ENCODE measurements at regions not wholly inside any gene's neighbourhood (a gene's known extent, or its start where the extent isn't known, plus 50 kb on each side); places are given as distances from the start of the nearest gene placed in this dataset.

DNA sequence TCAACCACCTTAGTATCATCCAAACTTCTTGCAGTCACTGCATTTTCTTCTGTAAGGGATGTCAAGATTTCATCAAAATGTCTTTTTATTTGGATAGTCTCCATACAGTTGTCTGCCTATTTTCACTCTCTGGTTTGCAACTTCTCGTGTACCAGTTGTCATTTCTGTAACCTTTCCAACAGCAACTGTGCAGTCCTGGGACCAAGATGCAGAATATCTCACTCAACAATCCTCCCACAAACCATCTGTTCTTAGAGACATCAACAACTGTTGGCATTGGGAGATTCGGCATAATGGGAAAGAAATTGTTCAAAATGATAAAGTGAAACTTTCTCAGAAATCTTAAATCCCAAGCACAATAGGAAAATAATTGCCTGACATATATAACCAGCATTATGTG is 933.6 kb upstream of the SLC39A10 start (continued):
- TF ChIP-seq, protein P1, sequence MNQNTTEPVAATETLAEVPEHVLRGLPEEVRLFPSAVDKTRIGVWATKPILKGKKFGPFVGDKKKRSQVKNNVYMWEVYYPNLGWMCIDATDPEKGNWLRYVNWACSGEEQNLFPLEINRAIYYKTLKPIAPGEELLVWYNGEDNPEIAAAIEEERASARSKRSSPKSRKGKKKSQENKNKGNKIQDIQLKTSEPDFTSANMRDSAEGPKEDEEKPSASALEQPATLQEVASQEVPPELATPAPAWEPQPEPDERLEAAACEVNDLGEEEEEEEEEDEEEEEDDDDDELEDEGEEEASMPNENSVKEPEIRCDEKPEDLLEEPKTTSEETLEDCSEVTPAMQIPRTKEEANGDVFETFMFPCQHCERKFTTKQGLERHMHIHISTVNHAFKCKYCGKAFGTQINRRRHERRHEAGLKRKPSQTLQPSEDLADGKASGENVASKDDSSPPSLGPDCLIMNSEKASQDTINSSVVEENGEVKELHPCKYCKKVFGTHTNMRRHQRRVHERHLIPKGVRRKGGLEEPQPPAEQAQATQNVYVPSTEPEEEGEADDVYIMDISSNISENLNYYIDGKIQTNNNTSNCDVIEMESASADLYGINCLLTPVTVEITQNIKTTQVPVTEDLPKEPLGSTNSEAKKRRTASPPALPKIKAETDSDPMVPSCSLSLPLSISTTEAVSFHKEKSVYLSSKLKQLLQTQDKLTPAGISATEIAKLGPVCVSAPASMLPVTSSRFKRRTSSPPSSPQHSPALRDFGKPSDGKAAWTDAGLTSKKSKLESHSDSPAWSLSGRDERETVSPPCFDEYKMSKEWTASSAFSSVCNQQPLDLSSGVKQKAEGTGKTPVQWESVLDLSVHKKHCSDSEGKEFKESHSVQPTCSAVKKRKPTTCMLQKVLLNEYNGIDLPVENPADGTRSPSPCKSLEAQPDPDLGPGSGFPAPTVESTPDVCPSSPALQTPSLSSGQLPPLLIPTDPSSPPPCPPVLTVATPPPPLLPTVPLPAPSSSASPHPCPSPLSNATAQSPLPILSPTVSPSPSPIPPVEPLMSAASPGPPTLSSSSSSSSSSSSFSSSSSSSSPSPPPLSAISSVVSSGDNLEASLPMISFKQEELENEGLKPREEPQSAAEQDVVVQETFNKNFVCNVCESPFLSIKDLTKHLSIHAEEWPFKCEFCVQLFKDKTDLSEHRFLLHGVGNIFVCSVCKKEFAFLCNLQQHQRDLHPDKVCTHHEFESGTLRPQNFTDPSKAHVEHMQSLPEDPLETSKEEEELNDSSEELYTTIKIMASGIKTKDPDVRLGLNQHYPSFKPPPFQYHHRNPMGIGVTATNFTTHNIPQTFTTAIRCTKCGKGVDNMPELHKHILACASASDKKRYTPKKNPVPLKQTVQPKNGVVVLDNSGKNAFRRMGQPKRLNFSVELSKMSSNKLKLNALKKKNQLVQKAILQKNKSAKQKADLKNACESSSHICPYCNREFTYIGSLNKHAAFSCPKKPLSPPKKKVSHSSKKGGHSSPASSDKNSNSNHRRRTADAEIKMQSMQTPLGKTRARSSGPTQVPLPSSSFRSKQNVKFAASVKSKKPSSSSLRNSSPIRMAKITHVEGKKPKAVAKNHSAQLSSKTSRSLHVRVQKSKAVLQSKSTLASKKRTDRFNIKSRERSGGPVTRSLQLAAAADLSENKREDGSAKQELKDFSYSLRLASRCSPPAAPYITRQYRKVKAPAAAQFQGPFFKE (tag by site-specific recombination; IDR thresholded peaks at IDR 0.05; ENCODE audit: borderline replicate concordance): no peak
- TF ChIP-seq YY1 (tag by site-specific recombination; IDR thresholded peaks at IDR 0.05): no peak
- TF ChIP-seq ZNF777 (tag by site-specific recombination; IDR thresholded peaks at IDR 0.05; ENCODE audit: borderline replicate concordance): no peak
- TF ChIP-seq SCRT1 (tag by site-specific recombination; IDR thresholded peaks at IDR 0.05; ENCODE audit: borderline replicate concordance): no peak

- ChIA-PET POLR2A (no interaction called here), CTCF (no interaction called here)
- H3K4me3 ChIP-seq (ENCODE audit: low read depth, low read length): no peak overlapping the region
- H3K9me3 ChIP-seq (ENCODE audit: control insufficient read depth, insufficient read depth, low read depth, low read length): no peaks in the 10 kb centered on the region
- H3K4me1 ChIP-seq (ENCODE audit: control insufficient read depth, insufficient read depth, low read length): no peaks in the 10 kb centered on the region
- H3K36me3 ChIP-seq (ENCODE audit: control insufficient read depth in 2 of 2, insufficient read depth in 1 of 2, low read length in 2 of 2): no peaks in the 10 kb centered on the region
- H3K27ac ChIP-seq (ENCODE audit: extremely low read depth, low read depth, low read length): no peak overlapping the region
- TF ChIP-seq REPIN1 (tag by site-specific recombination; IDR thresholded peaks at IDR 0.05; ENCODE audit: low read depth): no peak
- no peak for TF ChIP-seq SP3 (tag by site-specific recombination; IDR thresholded peaks at IDR 0.05)
- TF ChIP-seq ZNF19 (tag by site-specific recombination; IDR thresholded peaks at IDR 0.05; ENCODE audit: low read depth): no peak
- no peak for TF ChIP-seq ZNF600 (tag by site-specific recombination; IDR thresholded peaks at IDR 0.05)
- TF ChIP-seq, protein P2, sequence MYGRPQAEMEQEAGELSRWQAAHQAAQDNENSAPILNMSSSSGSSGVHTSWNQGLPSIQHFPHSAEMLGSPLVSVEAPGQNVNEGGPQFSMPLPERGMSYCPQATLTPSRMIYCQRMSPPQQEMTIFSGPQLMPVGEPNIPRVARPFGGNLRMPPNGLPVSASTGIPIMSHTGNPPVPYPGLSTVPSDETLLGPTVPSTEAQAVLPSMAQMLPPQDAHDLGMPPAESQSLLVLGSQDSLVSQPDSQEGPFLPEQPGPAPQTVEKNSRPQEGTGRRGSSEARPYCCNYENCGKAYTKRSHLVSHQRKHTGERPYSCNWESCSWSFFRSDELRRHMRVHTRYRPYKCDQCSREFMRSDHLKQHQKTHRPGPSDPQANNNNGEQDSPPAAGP (tag by site-specific recombination; IDR thresholded peaks at IDR 0.05): no peak
- no peak for TF ChIP-seq ZIC2 (tag by site-specific recombination; IDR thresholded peaks at IDR 0.05)
- TF ChIP-seq HOXA7 (CRISPR knock-in tag; IDR thresholded peaks at IDR 0.05; ENCODE audit: borderline replicate concordance): no peak
- TF ChIP-seq ZNF404 (tag by site-specific recombination; IDR thresholded peaks at IDR 0.05): no peak
- TF ChIP-seq ZFP3 (tag by site-specific recombination; IDR thresholded peaks at IDR 0.05; ENCODE audit: low read depth): no peak
- TF ChIP-seq YY1 (tag by site-specific recombination; IDR thresholded peaks at IDR 0.05): no peak
- TF ChIP-seq ZNF37A (tag by site-specific recombination; IDR thresholded peaks at IDR 0.05): no peak
- no peak for TF ChIP-seq ZNF350 (tag by site-specific recombination; IDR thresholded peaks at IDR 0.05)
- TF ChIP-seq ZNF155 (tag by site-specific recombination; IDR thresholded peaks at IDR 0.05): no peak
- no peak for TF ChIP-seq SETDB1 (IDR thresholded peaks at IDR 0.05; ENCODE audit: insufficient read length, low read length)
- TF ChIP-seq ZFP37 (tag by site-specific recombination; IDR thresholded peaks at IDR 0.05): no peak
- no peak for TF ChIP-seq IKZF3 (tag by site-specific recombination; IDR thresholded peaks at IDR 0.05)
- no peak for TF ChIP-seq ZNF23 (tag by site-specific recombination; IDR thresholded peaks at IDR 0.05; ENCODE audit: borderline replicate concordance)
- no peak for TF ChIP-seq ZNF623 (tag by site-specific recombination; IDR thresholded peaks at IDR 0.05)
These were observed 935.8 kb upstream of the SLC39A10 start for GRCh38 chr2:194721227-194721626.
